PC-9 (cell line): ENCODE measurements at regions not wholly inside any gene's neighbourhood (a gene's known extent, or its start where the extent isn't known, plus 50 kb on each side); places are given as distances from the start of the nearest gene placed in this dataset.

Source experiments
- EZH2 ChIP-seq: fragments of 200-600 bp; sonication (generic); IDR thresholded peaks from 2 replicates; pipeline ENCODE4 v1.8.0; 2017; ENCODE audit warnings: antibody characterized with exemption, low read depth
- TF ChIP-seq, protein P1 (sequence below): fragments of 200-600 bp; sonication (generic); conservative IDR thresholded peaks from 2 replicates; pipeline ENCODE4 v1.6.1; 2017; ENCODE audit warnings: mixed run types, antibody characterized with exemption, mild to moderate bottlenecking, moderate library complexity

DNA sequence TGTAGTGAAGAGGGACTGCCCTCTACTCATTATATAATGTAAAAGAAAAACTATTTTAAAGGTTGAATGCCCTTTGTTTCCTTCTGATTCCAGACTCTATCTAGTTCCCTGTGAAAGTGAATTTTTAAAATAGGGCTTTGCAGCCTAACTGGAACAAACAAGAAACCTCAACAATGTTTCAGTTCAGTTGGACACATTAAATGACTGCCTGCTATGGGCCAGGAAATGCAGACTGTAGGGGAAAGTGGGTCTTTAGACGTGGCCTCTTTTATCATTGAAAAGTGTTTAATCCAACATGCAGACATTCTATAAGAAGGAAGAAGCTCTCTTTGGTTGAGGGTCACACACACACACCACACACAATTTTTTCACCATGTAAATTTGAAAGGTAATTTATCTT, 289.1 kb downstream of the ICE1 start:
- TF ChIP-seq, protein P1, sequence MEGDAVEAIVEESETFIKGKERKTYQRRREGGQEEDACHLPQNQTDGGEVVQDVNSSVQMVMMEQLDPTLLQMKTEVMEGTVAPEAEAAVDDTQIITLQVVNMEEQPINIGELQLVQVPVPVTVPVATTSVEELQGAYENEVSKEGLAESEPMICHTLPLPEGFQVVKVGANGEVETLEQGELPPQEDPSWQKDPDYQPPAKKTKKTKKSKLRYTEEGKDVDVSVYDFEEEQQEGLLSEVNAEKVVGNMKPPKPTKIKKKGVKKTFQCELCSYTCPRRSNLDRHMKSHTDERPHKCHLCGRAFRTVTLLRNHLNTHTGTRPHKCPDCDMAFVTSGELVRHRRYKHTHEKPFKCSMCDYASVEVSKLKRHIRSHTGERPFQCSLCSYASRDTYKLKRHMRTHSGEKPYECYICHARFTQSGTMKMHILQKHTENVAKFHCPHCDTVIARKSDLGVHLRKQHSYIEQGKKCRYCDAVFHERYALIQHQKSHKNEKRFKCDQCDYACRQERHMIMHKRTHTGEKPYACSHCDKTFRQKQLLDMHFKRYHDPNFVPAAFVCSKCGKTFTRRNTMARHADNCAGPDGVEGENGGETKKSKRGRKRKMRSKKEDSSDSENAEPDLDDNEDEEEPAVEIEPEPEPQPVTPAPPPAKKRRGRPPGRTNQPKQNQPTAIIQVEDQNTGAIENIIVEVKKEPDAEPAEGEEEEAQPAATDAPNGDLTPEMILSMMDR = no peak
- TF ChIP-seq EZH2 = no peak
